ENCODE measurements at regions not wholly inside any gene's neighbourhood (a gene's known extent, or its start where the extent isn't known, plus 50 kb on each side); places are given as distances from the start of the nearest gene placed in this dataset.

DNA sequence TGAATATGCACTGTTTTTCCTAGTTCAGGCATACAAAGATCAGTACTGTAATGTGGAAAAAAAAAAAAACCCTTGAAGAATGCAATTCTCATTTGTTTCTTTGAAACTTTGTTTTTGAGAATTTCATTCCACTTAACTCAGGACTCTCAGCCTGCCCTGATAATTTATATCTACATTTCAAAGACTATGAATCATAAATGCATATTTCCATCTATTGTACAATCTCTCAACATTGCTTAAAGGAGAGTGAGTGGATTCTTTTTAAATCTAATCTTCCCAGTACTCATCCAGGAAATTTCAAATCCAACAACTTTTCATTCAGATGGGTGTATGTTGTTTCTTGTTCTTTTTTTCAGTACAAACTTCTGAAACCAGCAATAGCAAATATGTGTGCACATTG, 322.2 kb upstream of the DDI1 start:
- no peaks in the 10 kb centered on the region for H3K79me2 ChIP-seq (ENCODE audit: insufficient read depth, low read length)
- no peaks in the 10 kb centered on the region for H4K20me1 ChIP-seq (ENCODE audit: insufficient read depth, low read length)
- ChIA-PET POLR2A (no interaction called here), CTCF (ENCODE audit: low intra/inter-chr PET ratio, low total read pairs) (no interaction called here)
- intact Hi-C loops (cut with micrococcal nuclease; ENCODE audit: unreplicated experiment) (no loop called here), in situ Hi-C loops (cut with HindIII; ENCODE audit: extremely low pct_ligation_motif_present, low pct_unique_long_range_greater_than_20kb) (no loop called here)
- no peaks in the 10 kb centered on the region for H3K4me1 ChIP-seq (ENCODE audit: insufficient read depth, low read length)
- H3K36me3 ChIP-seq (replicated peaks in 1 of 2; ENCODE audit: control insufficient read depth in 1 of 2, insufficient read depth in 2 of 2, low read length in 2 of 2) = no peaks in the 10 kb centered on the region
- H3K9me3 ChIP-seq (ENCODE audit: low read length) = peaks cover 19% of the 10 kb centered on the region
- DNase-seq (ENCODE audit: low spot score) (no peak), ATAC-seq (no peak), FAIRE-seq (no peak)
- H3K27me3 ChIP-seq (ENCODE audit: control insufficient read depth in 1 of 2, insufficient read depth in 2 of 2, low read length in 2 of 2) = no peaks in the 10 kb centered on the region
- no peak overlapping the region for H2AFZ ChIP-seq (ENCODE audit: low read length)
- no peak overlapping the region for H3K27ac ChIP-seq (ENCODE audit: extremely low read length, insufficient read depth, low read length)
- BruUV-seq (replicated peaks) = no TSS peak
- H3K4me3 ChIP-seq (replicated peaks in 1 of 3; ENCODE audit: insufficient read depth in 1 of 3, low read depth in 2 of 3, low read length in 3 of 3) = no peak overlapping the region
- H3K4me2 ChIP-seq (ENCODE audit: low read depth, low read length) = no peak overlapping the region
- no peak overlapping the region for H3K9ac ChIP-seq (ENCODE audit: insufficient read depth, low read depth, low read length)
- TF ChIP-seq TBX3 (IDR thresholded peaks at IDR 0.05; ENCODE audit: borderline replicate concordance) = no peak
- no peak for TF ChIP-seq ZNF607 (CRISPR knock-in tag; IDR thresholded peaks at IDR 0.05; ENCODE audit: borderline replicate concordance)
- TF ChIP-seq ZEB1 (IDR thresholded peaks at IDR 0.05; ENCODE audit: insufficient replicate concordance, low read depth) = no peak
- no peak for TF ChIP-seq ZNF75D (CRISPR knock-in tag; IDR thresholded peaks at IDR 0.05; ENCODE audit: borderline replicate concordance)
- no peak for TF ChIP-seq ATRX (CRISPR knock-in tag; IDR thresholded peaks at IDR 0.05; ENCODE audit: borderline replicate concordance)
- TF ChIP-seq, protein P1, sequence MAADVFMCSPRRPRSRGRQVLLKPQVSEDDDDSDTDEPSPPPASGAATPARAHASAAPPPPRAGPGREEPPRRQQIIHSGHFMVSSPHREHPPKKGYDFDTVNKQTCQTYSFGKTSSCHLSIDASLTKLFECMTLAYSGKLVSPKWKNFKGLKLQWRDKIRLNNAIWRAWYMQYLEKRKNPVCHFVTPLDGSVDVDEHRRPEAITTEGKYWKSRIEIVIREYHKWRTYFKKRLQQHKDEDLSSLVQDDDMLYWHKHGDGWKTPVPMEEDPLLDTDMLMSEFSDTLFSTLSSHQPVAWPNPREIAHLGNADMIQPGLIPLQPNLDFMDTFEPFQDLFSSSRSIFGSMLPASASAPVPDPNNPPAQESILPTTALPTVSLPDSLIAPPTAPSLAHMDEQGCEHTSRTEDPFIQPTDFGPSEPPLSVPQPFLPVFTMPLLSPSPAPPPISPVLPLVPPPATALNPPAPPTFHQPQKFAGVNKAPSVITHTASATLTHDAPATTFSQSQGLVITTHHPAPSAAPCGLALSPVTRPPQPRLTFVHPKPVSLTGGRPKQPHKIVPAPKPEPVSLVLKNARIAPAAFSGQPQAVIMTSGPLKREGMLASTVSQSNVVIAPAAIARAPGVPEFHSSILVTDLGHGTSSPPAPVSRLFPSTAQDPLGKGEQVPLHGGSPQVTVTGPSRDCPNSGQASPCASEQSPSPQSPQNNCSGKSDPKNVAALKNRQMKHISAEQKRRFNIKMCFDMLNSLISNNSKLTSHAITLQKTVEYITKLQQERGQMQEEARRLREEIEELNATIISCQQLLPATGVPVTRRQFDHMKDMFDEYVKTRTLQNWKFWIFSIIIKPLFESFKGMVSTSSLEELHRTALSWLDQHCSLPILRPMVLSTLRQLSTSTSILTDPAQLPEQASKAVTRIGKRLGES (CRISPR knock-in tag; IDR thresholded peaks at IDR 0.05; ENCODE audit: borderline replicate concordance) = no peak
- TF ChIP-seq TAF1 (CRISPR knock-in tag; IDR thresholded peaks at IDR 0.05) = no peak
- TF ChIP-seq, protein P2, sequence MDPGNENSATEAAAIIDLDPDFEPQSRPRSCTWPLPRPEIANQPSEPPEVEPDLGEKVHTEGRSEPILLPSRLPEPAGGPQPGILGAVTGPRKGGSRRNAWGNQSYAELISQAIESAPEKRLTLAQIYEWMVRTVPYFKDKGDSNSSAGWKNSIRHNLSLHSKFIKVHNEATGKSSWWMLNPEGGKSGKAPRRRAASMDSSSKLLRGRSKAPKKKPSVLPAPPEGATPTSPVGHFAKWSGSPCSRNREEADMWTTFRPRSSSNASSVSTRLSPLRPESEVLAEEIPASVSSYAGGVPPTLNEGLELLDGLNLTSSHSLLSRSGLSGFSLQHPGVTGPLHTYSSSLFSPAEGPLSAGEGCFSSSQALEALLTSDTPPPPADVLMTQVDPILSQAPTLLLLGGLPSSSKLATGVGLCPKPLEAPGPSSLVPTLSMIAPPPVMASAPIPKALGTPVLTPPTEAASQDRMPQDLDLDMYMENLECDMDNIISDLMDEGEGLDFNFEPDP (CRISPR knock-in tag; conservative IDR thresholded peaks at IDR 0.05) = no peak
- TF ChIP-seq SAP130 (CRISPR knock-in tag; IDR thresholded peaks at IDR 0.05; ENCODE audit: low read depth) = no peak
- no peak for TF ChIP-seq CHCHD3 (CRISPR knock-in tag; IDR thresholded peaks at IDR 0.05)
- TF ChIP-seq, protein P3, sequence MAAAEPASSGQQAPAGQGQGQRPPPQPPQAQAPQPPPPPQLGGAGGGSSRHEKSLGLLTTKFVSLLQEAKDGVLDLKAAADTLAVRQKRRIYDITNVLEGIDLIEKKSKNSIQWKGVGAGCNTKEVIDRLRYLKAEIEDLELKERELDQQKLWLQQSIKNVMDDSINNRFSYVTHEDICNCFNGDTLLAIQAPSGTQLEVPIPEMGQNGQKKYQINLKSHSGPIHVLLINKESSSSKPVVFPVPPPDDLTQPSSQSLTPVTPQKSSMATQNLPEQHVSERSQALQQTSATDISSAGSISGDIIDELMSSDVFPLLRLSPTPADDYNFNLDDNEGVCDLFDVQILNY (CRISPR knock-in tag; conservative IDR thresholded peaks at IDR 0.05) = no peak
- no peak for TF ChIP-seq RCOR2 (CRISPR knock-in tag; IDR thresholded peaks at IDR 0.05)
- TF ChIP-seq JUNB (CRISPR knock-in tag; IDR thresholded peaks at IDR 0.05; ENCODE audit: borderline replicate concordance) = no peak
- TF ChIP-seq, protein P4, sequence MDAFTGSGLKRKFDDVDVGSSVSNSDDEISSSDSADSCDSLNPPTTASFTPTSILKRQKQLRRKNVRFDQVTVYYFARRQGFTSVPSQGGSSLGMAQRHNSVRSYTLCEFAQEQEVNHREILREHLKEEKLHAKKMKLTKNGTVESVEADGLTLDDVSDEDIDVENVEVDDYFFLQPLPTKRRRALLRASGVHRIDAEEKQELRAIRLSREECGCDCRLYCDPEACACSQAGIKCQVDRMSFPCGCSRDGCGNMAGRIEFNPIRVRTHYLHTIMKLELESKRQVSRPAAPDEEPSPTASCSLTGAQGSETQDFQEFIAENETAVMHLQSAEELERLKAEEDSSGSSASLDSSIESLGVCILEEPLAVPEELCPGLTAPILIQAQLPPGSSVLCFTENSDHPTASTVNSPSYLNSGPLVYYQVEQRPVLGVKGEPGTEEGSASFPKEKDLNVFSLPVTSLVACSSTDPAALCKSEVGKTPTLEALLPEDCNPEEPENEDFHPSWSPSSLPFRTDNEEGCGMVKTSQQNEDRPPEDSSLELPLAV (CRISPR knock-in tag; conservative IDR thresholded peaks at IDR 0.05; ENCODE audit: low read depth) = no peak
- TF ChIP-seq ZFP1 (CRISPR knock-in tag; IDR thresholded peaks at IDR 0.05) = no peak
- TF ChIP-seq HES4 (CRISPR knock-in tag; IDR thresholded peaks at IDR 0.05; ENCODE audit: borderline replicate concordance) = no peak
- TF ChIP-seq RARA (CRISPR knock-in tag; IDR thresholded peaks at IDR 0.05) = no peak
- no peak for TF ChIP-seq ELF3 (CRISPR knock-in tag; IDR thresholded peaks at IDR 0.05)
- TF ChIP-seq ZNF776 (CRISPR knock-in tag; IDR thresholded peaks at IDR 0.05) = no peak
- TF ChIP-seq ZNF619 (CRISPR knock-in tag; IDR thresholded peaks at IDR 0.05) = no peak

All from HepG2 (cell line).